WTC11 (cell line): ENCODE measurements at regions not wholly inside any gene's neighbourhood (a gene's known extent, or its start where the extent isn't known, plus 50 kb on each side); places are given as distances from the start of the nearest gene placed in this dataset.
A peak's percentile ranks its signal among the peaks of the same experiment; 100 is the strongest.

Source experiments
- ATAC-seq: fragments of 200-7000 bp; cut with Tn5 transposase; 2 replicates; pipeline ENCODE4 v1.10.0; 2021; ENCODE audit warnings: mild to moderate bottlenecking, moderate library complexity
- CTCF ChIA-PET: fragments of 300-600 bp; sonication (Branson Sonifier 250); formaldehyde crosslinking; loops from one replicate; lab custom pipeline; 2021; ENCODE audit warnings: antibody characterized with exemption; lab: Charles Lee
- POLR2A ChIA-PET: fragments of 350-600 bp; sonication (Branson Sonifier 250); formaldehyde crosslinking; loops from one replicate; lab custom pipeline; 2021; ENCODE audit warnings: antibody characterized with exemption; lab: Charles Lee
- DNase-seq: peaks from one replicate; pipeline ENCODE4 v3.0.0; 2021; ENCODE audit warnings: low spot score
- H3K27ac Mint-ChIP-seq: 2 replicates; pipeline ENCODE4 v1.8.0; 2021; ENCODE audit warnings: mixed read lengths
- H3K27me3 Mint-ChIP-seq: 2 replicates; pipeline ENCODE4 v1.8.0; 2021; ENCODE audit warnings: low read depth, mild to moderate bottlenecking, moderate library complexity, mixed read lengths
- H3K36me3 Mint-ChIP-seq: 2 replicates; pipeline ENCODE4 v1.8.0; 2021; ENCODE audit warnings: mixed read lengths
- H3K4me1 Mint-ChIP-seq: 2 replicates; pipeline ENCODE4 v1.8.0; 2022; ENCODE audit warnings: mixed read lengths
- H3K4me3 Mint-ChIP-seq: 2 replicates; pipeline ENCODE4 v1.8.0; 2021; ENCODE audit warnings: mild to moderate bottlenecking, moderate library complexity, mixed read lengths
- H3K9me3 Mint-ChIP-seq: 2 replicates; pipeline ENCODE4 v1.8.0; 2021; ENCODE audit warnings: mixed read lengths
- ATF1 ChIP-seq: sonication (generic); formaldehyde crosslinking; IDR thresholded peaks from 2 replicates; pipeline ENCODE4 v1.8.1; 2023; ENCODE audit warnings: mild to moderate bottlenecking, moderate library complexity, missing genetic modification reagents
- GRHL2 ChIP-seq: fragments of 250-450 bp; sonication (Bioruptor Pico); IDR thresholded peaks from 2 replicates; pipeline ENCODE4 v1.8.0; 2022; ENCODE audit warnings: mild to moderate bottlenecking, moderate library complexity; ENCODE audit not compliant: insufficient replicate concordance, severe bottlenecking
- KAT7 ChIP-seq: sonication (generic); formaldehyde crosslinking; IDR thresholded peaks from 2 replicates; pipeline ENCODE4 v1.8.1; 2023; ENCODE audit warnings: missing genetic modification reagents, mild to moderate bottlenecking, borderline replicate concordance
- MYBL2 ChIP-seq: sonication (generic); formaldehyde crosslinking; IDR thresholded peaks from 2 replicates; pipeline ENCODE4 v1.8.1; 2023; ENCODE audit warnings: mild to moderate bottlenecking, moderate library complexity, missing genetic modification reagents
- NFATC4 ChIP-seq: fragments of 250-450 bp; sonication (Bioruptor Pico); IDR thresholded peaks from 2 replicates; pipeline ENCODE4 v1.9.0; 2021; ENCODE audit warnings: mild to moderate bottlenecking
- NR3C1 ChIP-seq: sonication (generic); formaldehyde crosslinking; conservative IDR thresholded peaks from 2 replicates; pipeline ENCODE4 v1.8.1; 2023; ENCODE audit warnings: low read depth, mild to moderate bottlenecking, missing genetic modification reagents
- SMAD3 ChIP-seq: sonication (generic); formaldehyde crosslinking; IDR thresholded peaks from 2 replicates; pipeline ENCODE4 v1.8.0; 2022; ENCODE audit warnings: missing genetic modification reagents, mild to moderate bottlenecking, borderline replicate concordance
- SP1 ChIP-seq: sonication (generic); formaldehyde crosslinking; conservative IDR thresholded peaks from 2 replicates; pipeline ENCODE4 v1.8.1; 2022; ENCODE audit warnings: missing genetic modification reagents
- TCF7 ChIP-seq: sonication (generic); formaldehyde crosslinking; IDR thresholded peaks from 2 replicates; pipeline ENCODE4 v1.8.0; 2022; ENCODE audit warnings: mild to moderate bottlenecking, low read depth, missing genetic modification reagents, moderate library complexity
- TEAD1 ChIP-seq: sonication (generic); formaldehyde crosslinking; IDR thresholded peaks from 2 replicates; pipeline ENCODE4 v1.8.0; 2022; ENCODE audit warnings: mild to moderate bottlenecking, missing genetic modification reagents
- TP53 ChIP-seq: sonication (generic); formaldehyde crosslinking; IDR thresholded peaks from 2 replicates; pipeline ENCODE4 v1.8.1; 2023; ENCODE audit warnings: mild to moderate bottlenecking, missing genetic modification reagents
- ZNF219 ChIP-seq: sonication (generic); formaldehyde crosslinking; IDR thresholded peaks from 2 replicates; pipeline ENCODE4 v1.8.0; 2023; ENCODE audit warnings: missing genetic modification reagents, mild to moderate bottlenecking, borderline replicate concordance
- ZNF396 ChIP-seq: fragments of 250-450 bp; sonication (Bioruptor Pico); IDR thresholded peaks from 2 replicates; pipeline ENCODE4 v1.8.0; 2021; ENCODE audit warnings: mild to moderate bottlenecking, moderate library complexity, borderline replicate concordance
- ZNF423 ChIP-seq: fragments of 250-450 bp; sonication (Bioruptor Pico); IDR thresholded peaks from 2 replicates; pipeline ENCODE4 v2.1.2; 2022; ENCODE audit warnings: mild to moderate bottlenecking, moderate library complexity
- TF ChIP-seq, protein P1 (sequence below): sonication (generic); formaldehyde crosslinking; IDR thresholded peaks from 2 replicates; pipeline ENCODE4 v1.8.1; 2023; ENCODE audit warnings: mild to moderate bottlenecking, moderate library complexity, missing genetic modification reagents
- TF ChIP-seq, protein P2 (sequence below): sonication (generic); formaldehyde crosslinking; conservative IDR thresholded peaks from 2 replicates; pipeline ENCODE4 v1.8.1; 2022; ENCODE audit warnings: mild to moderate bottlenecking, missing genetic modification reagents
- TF ChIP-seq, protein P3 (sequence below): sonication (generic); formaldehyde crosslinking; conservative IDR thresholded peaks from 2 replicates; pipeline ENCODE4 v1.8.1; 2023; ENCODE audit warnings: mild to moderate bottlenecking, low read depth, missing genetic modification reagents, moderate library complexity
- TF ChIP-seq, protein P4 (sequence below): fragments of 250-450 bp; sonication (Bioruptor Pico); IDR thresholded peaks from 2 replicates; pipeline ENCODE4 v1.9.0; 2021; ENCODE audit warnings: mild to moderate bottlenecking
- TF ChIP-seq, protein P5 (sequence below): fragments of 250-450 bp; sonication (Bioruptor Pico); IDR thresholded peaks from 2 replicates; pipeline ENCODE4 v2.1.2; 2022; ENCODE audit warnings: mild to moderate bottlenecking, moderate library complexity
- TF ChIP-seq, protein P6 (sequence below): sonication (generic); formaldehyde crosslinking; IDR thresholded peaks from 2 replicates; pipeline ENCODE4 v1.8.1; 2023; ENCODE audit warnings: mild to moderate bottlenecking, missing genetic modification reagents
- TF ChIP-seq, protein P7 (sequence below): fragments of 250-450 bp; sonication (Bioruptor Pico); IDR thresholded peaks from 2 replicates; pipeline ENCODE4 v1.8.0; 2021; ENCODE audit warnings: mild to moderate bottlenecking

DNA sequence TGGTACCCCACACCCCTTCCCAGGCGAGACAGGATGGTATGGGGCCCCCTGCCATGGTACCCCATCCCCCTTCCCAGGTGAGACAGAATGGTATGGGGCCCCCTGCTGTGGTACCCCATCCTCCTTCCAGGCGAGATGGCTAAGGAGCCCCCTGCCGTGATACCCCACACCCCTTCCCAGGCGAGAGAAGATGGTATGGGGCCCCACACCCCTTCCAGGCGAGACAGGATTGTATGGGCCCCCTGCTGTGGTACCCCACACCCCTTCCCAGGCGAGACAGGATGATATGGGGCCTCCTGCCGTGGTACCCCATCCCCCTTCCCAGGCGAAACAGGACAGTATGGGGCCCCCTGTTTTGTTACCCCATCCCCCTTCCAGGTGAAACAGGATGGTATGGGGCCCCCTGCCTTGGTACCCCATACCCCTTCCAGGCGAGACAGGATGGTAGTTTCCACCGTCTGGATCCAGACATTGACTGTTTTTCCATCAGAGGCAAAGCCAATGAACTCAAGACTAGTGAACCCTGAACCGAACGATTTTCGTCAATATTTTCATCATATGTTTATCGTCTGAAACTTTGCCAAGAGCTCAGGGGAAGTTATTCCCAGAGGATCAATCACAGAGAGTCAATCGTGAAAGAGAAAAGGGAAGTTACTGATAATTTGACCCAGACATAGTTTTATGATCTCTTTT, 75.0 kb downstream of the MYCN start:
- Mint-ChIP-seq H3K36me3 (no peaks in the 10 kb centered on the region), H3K27ac (no peak overlapping the region), H3K27me3 (peaks cover 2% of the 10 kb centered on the region; the same call in 1 of the 2 replicates), H3K9me3 (no peaks in the 10 kb centered on the region), H3K4me1 (peaks cover 47% of the 10 kb centered on the region), H3K4me3 (no peak overlapping the region)
- ChIA-PET CTCF (no interaction called here), POLR2A (no interaction called here)
- ATAC-seq: no peak
- TF ChIP-seq MYBL2 (CRISPR knock-in tag): no peak
- no peak for TF ChIP-seq SP1 (CRISPR knock-in tag)
- no peak for TF ChIP-seq KAT7 (CRISPR knock-in tag)
- TF ChIP-seq, protein P1, sequence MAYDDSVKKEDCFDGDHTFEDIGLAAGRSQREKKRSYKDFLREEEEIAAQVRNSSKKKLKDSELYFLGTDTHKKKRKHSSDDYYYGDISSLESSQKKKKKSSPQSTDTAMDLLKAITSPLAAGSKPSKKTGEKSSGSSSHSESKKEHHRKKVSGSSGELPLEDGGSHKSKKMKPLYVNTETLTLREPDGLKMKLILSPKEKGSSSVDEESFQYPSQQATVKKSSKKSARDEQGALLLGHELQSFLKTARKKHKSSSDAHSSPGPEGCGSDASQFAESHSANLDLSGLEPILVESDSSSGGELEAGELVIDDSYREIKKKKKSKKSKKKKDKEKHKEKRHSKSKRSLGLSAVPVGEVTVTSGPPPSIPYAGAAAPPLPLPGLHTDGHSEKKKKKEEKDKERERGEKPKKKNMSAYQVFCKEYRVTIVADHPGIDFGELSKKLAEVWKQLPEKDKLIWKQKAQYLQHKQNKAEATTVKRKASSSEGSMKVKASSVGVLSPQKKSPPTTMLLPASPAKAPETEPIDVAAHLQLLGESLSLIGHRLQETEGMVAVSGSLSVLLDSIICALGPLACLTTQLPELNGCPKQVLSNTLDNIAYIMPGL (CRISPR knock-in tag): no peak
- peak; percentile 60 for TF ChIP-seq ZNF423 (CRISPR knock-in tag)
- DNase-seq: no peak

DNA sequence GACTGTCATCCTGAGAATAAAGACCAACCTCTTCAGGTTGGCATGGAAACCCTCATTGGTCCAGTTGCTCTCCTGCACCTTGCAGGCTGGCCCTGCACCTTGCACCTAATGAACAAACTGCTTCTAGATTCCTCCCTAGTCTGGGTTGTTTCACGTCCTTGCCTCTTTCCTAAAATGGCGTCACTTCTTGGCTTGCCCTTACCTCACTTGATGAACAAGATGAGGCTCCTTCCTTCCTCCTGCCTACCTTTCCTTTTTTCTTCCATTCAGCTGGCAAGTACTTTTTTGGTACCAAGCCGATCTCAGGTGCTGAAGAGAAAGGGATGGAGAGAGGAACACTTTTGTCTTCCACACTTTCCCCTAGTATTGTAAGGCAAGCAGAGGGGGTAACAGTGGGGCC, 74.5 kb downstream of the MYCN start:
- no peak for DNase-seq
- TF ChIP-seq NFATC4 (CRISPR knock-in tag) (no peak), TP53 (CRISPR knock-in tag) (no peak), NR3C1 (CRISPR knock-in tag) (no peak), TEAD1 (CRISPR knock-in tag) (no peak), ZNF396 (CRISPR knock-in tag) (no peak), ZNF219 (CRISPR knock-in tag) (no peak), GRHL2 (CRISPR knock-in tag) (no peak), ATF1 (no peak), TCF7 (CRISPR knock-in tag) (no peak), SMAD3 (no peak)
- TF ChIP-seq, protein P2, sequence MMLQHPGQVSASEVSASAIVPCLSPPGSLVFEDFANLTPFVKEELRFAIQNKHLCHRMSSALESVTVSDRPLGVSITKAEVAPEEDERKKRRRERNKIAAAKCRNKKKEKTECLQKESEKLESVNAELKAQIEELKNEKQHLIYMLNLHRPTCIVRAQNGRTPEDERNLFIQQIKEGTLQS (CRISPR knock-in tag): no peak
- TF ChIP-seq, protein P3, sequence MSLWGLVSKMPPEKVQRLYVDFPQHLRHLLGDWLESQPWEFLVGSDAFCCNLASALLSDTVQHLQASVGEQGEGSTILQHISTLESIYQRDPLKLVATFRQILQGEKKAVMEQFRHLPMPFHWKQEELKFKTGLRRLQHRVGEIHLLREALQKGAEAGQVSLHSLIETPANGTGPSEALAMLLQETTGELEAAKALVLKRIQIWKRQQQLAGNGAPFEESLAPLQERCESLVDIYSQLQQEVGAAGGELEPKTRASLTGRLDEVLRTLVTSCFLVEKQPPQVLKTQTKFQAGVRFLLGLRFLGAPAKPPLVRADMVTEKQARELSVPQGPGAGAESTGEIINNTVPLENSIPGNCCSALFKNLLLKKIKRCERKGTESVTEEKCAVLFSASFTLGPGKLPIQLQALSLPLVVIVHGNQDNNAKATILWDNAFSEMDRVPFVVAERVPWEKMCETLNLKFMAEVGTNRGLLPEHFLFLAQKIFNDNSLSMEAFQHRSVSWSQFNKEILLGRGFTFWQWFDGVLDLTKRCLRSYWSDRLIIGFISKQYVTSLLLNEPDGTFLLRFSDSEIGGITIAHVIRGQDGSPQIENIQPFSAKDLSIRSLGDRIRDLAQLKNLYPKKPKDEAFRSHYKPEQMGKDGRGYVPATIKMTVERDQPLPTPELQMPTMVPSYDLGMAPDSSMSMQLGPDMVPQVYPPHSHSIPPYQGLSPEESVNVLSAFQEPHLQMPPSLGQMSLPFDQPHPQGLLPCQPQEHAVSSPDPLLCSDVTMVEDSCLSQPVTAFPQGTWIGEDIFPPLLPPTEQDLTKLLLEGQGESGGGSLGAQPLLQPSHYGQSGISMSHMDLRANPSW (CRISPR knock-in tag): no peak
- TF ChIP-seq, protein P4, sequence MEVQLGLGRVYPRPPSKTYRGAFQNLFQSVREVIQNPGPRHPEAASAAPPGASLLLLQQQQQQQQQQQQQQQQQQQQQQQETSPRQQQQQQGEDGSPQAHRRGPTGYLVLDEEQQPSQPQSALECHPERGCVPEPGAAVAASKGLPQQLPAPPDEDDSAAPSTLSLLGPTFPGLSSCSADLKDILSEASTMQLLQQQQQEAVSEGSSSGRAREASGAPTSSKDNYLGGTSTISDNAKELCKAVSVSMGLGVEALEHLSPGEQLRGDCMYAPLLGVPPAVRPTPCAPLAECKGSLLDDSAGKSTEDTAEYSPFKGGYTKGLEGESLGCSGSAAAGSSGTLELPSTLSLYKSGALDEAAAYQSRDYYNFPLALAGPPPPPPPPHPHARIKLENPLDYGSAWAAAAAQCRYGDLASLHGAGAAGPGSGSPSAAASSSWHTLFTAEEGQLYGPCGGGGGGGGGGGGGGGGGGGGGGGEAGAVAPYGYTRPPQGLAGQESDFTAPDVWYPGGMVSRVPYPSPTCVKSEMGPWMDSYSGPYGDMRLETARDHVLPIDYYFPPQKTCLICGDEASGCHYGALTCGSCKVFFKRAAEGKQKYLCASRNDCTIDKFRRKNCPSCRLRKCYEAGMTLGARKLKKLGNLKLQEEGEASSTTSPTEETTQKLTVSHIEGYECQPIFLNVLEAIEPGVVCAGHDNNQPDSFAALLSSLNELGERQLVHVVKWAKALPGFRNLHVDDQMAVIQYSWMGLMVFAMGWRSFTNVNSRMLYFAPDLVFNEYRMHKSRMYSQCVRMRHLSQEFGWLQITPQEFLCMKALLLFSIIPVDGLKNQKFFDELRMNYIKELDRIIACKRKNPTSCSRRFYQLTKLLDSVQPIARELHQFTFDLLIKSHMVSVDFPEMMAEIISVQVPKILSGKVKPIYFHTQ (CRISPR knock-in tag): no peak
- TF ChIP-seq, protein P5, sequence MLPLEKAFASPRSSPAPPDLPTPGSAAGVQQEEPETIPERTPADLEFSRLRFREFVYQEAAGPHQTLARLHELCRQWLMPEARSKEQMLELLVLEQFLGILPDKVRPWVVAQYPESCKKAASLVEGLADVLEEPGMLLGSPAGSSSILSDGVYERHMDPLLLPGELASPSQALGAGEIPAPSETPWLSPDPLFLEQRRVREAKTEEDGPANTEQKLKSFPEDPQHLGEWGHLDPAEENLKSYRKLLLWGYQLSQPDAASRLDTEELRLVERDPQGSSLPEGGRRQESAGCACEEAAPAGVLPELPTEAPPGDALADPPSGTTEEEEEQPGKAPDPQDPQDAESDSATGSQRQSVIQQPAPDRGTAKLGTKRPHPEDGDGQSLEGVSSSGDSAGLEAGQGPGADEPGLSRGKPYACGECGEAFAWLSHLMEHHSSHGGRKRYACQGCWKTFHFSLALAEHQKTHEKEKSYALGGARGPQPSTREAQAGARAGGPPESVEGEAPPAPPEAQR (CRISPR knock-in tag): no peak
- TF ChIP-seq, protein P6, sequence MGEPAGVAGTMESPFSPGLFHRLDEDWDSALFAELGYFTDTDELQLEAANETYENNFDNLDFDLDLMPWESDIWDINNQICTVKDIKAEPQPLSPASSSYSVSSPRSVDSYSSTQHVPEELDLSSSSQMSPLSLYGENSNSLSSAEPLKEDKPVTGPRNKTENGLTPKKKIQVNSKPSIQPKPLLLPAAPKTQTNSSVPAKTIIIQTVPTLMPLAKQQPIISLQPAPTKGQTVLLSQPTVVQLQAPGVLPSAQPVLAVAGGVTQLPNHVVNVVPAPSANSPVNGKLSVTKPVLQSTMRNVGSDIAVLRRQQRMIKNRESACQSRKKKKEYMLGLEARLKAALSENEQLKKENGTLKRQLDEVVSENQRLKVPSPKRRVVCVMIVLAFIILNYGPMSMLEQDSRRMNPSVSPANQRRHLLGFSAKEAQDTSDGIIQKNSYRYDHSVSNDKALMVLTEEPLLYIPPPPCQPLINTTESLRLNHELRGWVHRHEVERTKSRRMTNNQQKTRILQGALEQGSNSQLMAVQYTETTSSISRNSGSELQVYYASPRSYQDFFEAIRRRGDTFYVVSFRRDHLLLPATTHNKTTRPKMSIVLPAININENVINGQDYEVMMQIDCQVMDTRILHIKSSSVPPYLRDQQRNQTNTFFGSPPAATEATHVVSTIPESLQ (CRISPR knock-in tag): no peak
- TF ChIP-seq, protein P7, sequence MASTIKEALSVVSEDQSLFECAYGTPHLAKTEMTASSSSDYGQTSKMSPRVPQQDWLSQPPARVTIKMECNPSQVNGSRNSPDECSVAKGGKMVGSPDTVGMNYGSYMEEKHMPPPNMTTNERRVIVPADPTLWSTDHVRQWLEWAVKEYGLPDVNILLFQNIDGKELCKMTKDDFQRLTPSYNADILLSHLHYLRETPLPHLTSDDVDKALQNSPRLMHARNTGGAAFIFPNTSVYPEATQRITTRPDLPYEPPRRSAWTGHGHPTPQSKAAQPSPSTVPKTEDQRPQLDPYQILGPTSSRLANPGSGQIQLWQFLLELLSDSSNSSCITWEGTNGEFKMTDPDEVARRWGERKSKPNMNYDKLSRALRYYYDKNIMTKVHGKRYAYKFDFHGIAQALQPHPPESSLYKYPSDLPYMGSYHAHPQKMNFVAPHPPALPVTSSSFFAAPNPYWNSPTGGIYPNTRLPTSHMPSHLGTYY (CRISPR knock-in tag): no peak

More for the DNA sequence above, 74.5 kb downstream of the MYCN start:
- H3K4me1 Mint-ChIP-seq: peaks cover 45% of the 10 kb centered on the region
- no peaks in the 10 kb centered on the region for H3K36me3 Mint-ChIP-seq
- no peak overlapping the region for H3K27ac Mint-ChIP-seq
- H3K9me3 Mint-ChIP-seq: no peaks in the 10 kb centered on the region
- CTCF ChIA-PET: no interaction called here
- no peak for ATAC-seq
- H3K4me3 Mint-ChIP-seq: no peak overlapping the region
- POLR2A ChIA-PET: no interaction called here
- peaks cover 2% of the 10 kb centered on the region; the same call in 1 of the 2 replicates for H3K27me3 Mint-ChIP-seq
